Right atrium auricular region (tissue), 2 donors: ENCODE measurements at regions not wholly inside any gene's neighbourhood (a gene's known extent, or its start where the extent isn't known, plus 50 kb on each side); places are given as distances from the start of the nearest gene placed in this dataset.

Source experiments
- DNase-seq: peaks from one replicate; pipeline ENCODE4 v3.0.0-alpha.2; 2019; ENCODE audit warnings: low spot score
- H3K27ac ChIP-seq, 2 donors: fragments of 200-600 bp; sonication (generic); 1 replicate in 1 of 2; 2 replicates in 1 of 2; pipeline ENCODE4 v1.5.1; 2016 to 2019
- H3K27me3 ChIP-seq, 2 donors: fragments of 200-600 bp; sonication (generic); one replicate each; pipeline versions ENCODE4 v1.5.1 to v1.6.0; 2017 to 2019
- H3K36me3 ChIP-seq: fragments of 200-600 bp; sonication (generic); one replicate; pipeline ENCODE4 v1.5.1; 2016
- H3K4me1 ChIP-seq, 2 donors: fragments of 200-600 bp; sonication (generic); one replicate each; pipeline versions ENCODE4 v1.5.1 to v1.6.0; 2017 to 2019
- H3K4me3 ChIP-seq, 2 donors: fragments of 200-600 bp; sonication (generic); 1 replicate in 1 of 2; 2 replicates in 1 of 2; pipeline ENCODE4 v1.5.1; 2017 to 2019; ENCODE audit warnings: mild to moderate bottlenecking in 1 of 2, moderate library complexity in 1 of 2
- H3K9me3 ChIP-seq, 2 donors: fragments of 200-600 bp; sonication (generic); one replicate each; pipeline ENCODE4 v1.5.1; 2019
- CTCF ChIP-seq, 2 donors: fragments of 200-600 bp; sonication (generic); IDR thresholded peaks; one replicate each; pipeline ENCODE4 v1.5.1; 2019; ENCODE audit warnings: antibody characterized with exemption in 2 of 2

GRCh38 chr2:239889641-239890121 is 135.5 kb downstream of the NDUFA10 start:
- Histone ChIP-seq H3K4me1 (no peaks in the 10 kb centered on the region), H3K27me3 (no peaks in the 10 kb centered on the region), H3K27ac (no peak overlapping the region), H3K9me3 (peaks cover 0 to 24% of the 10 kb centered on the region in 2 donors), H3K36me3 (no peaks in the 10 kb centered on the region), H3K4me3 (no peak overlapping the region)
- no peak for DNase-seq
- TF ChIP-seq CTCF (IDR thresholded peaks at IDR 0.05) = no peak

- no peak for TF ChIP-seq CTCF (IDR thresholded peaks at IDR 0.05)
- no peaks in the 10 kb centered on the region for H3K27me3 ChIP-seq
- peaks cover 6 to 33% of the 10 kb centered on the region in 2 donors for H3K9me3 ChIP-seq
- no peak overlapping the region for H3K27ac ChIP-seq
- no peak overlapping the region for H3K4me3 ChIP-seq
- H3K36me3 ChIP-seq = no peaks in the 10 kb centered on the region
- DNase-seq = no peak
- no peaks in the 10 kb centered on the region for H3K4me1 ChIP-seq
Observed at GRCh38 chr2:239887604-239888003, 137.5 kb downstream of the NDUFA10 start.

GRCh38 chr2:239886781-239887180 is 138.4 kb downstream of the NDUFA10 start:
- H3K9me3 ChIP-seq = peaks cover 6 to 33% of the 10 kb centered on the region in 2 donors
- no peak overlapping the region for H3K27ac ChIP-seq
- H3K36me3 ChIP-seq = no peaks in the 10 kb centered on the region
- peaks cover 0 to 2% of the 10 kb centered on the region in 2 donors for H3K4me1 ChIP-seq
- no peaks in the 10 kb centered on the region for H3K27me3 ChIP-seq
- no peak for DNase-seq
- H3K4me3 ChIP-seq = no peak overlapping the region
- TF ChIP-seq CTCF (IDR thresholded peaks at IDR 0.05) = no peak

- H3K27me3 ChIP-seq = no peaks in the 10 kb centered on the region
- H3K27ac ChIP-seq = no peak overlapping the region
- H3K4me1 ChIP-seq = peaks cover 0 to 8% of the 10 kb centered on the region in 2 donors
- H3K9me3 ChIP-seq = peaks cover 6 to 33% of the 10 kb centered on the region in 2 donors
- H3K36me3 ChIP-seq = no peaks in the 10 kb centered on the region
- no peak for DNase-seq
- no peak for TF ChIP-seq CTCF (IDR thresholded peaks at IDR 0.05)
- no peak overlapping the region for H3K4me3 ChIP-seq
Observed at GRCh38 chr2:239884875-239885274, 140.3 kb downstream of the NDUFA10 start.

- Histone ChIP-seq H3K36me3 (no peaks in the 10 kb centered on the region), H3K27me3 (no peaks in the 10 kb centered on the region), H3K9me3 (peaks cover 6 to 33% of the 10 kb centered on the region in 2 donors), H3K27ac (no peak overlapping the region), H3K4me3 (no peak overlapping the region), H3K4me1 (peaks cover 0 to 8% of the 10 kb centered on the region in 2 donors)
- no peak for TF ChIP-seq CTCF (IDR thresholded peaks at IDR 0.05)
- peak; percentile 2 for DNase-seq
Observed at GRCh38 chr2:239884051-239884405, 141.1 kb downstream of the NDUFA10 start.

- no peaks in the 10 kb centered on the region for H3K27me3 ChIP-seq
- H3K27ac ChIP-seq = no peak overlapping the region
- no peak overlapping the region for H3K4me3 ChIP-seq
- TF ChIP-seq CTCF (IDR thresholded peaks at IDR 0.05) = no peak
- no peaks in the 10 kb centered on the region for H3K36me3 ChIP-seq
- peaks cover 0 to 8% of the 10 kb centered on the region in 2 donors for H3K4me1 ChIP-seq
- H3K9me3 ChIP-seq = peaks cover 6 to 33% of the 10 kb centered on the region in 2 donors
- no peak for DNase-seq
Observed at GRCh38 chr2:239883326-239884050, 141.7 kb downstream of the NDUFA10 start.
